ENCODE measurements at regions not wholly inside any gene's neighbourhood (a gene's known extent, or its start where the extent isn't known, plus 50 kb on each side); places are given as distances from the start of the nearest gene placed in this dataset.
A peak's percentile ranks its signal among the peaks of the same experiment; 100 is the strongest.
"Not testable (repeated sequence)": the region's sequence is repeated elsewhere in the genome, so short reads cannot be mapped to it uniquely, and the experiment has no call there.

GRCh38 chr13:38415233-38415632, 65.6 kb downstream of the UFM1 start:
- ATAC-seq, result peak; percentile 33

GRCh38 chr13:38417241-38417640, 67.6 kb downstream of the UFM1 start:
- ATAC-seq, result no peak

- peak; percentile 73 for ATAC-seq
Measured at GRCh38 chr13:38417727-38418126, 68.1 kb downstream of the UFM1 start.

- ATAC-seq, result no peak
Measured at GRCh38 chr13:38418286-38418685, 68.6 kb downstream of the UFM1 start.

- ATAC-seq, result no peak
Measured at GRCh38 chr13:38419312-38419873, 69.7 kb downstream of the UFM1 start.

- ATAC-seq, result no peak
Measured at GRCh38 chr13:38421590-38422560, 72.2 kb downstream of the UFM1 start.

GRCh38 chr13:38429916-38430315, 80.3 kb downstream of the UFM1 start:
- ATAC-seq, result no peak

- no peak for ATAC-seq
Measured at GRCh38 chr13:38430796-38431195, 81.1 kb downstream of the UFM1 start.

GRCh38 chr13:38440666-38441065, 91.0 kb downstream of the UFM1 start:
- ATAC-seq, result no peak

- ATAC-seq, result no peak
Measured at GRCh38 chr13:38444904-38445303, 95.3 kb downstream of the UFM1 start.

- no peak for ATAC-seq
Measured at GRCh38 chr13:38452656-38453055, 103.0 kb downstream of the UFM1 start.

- no peak for ATAC-seq
Measured at GRCh38 chr13:38462605-38463004, 113.0 kb downstream of the UFM1 start.

GRCh38 chr13:38463048-38463447, 113.4 kb downstream of the UFM1 start:
- ATAC-seq, result no peak

GRCh38 chr13:38472411-38472810, 122.8 kb downstream of the UFM1 start:
- not testable (repeated sequence) for ATAC-seq

- ATAC-seq, result no peak
Measured at GRCh38 chr13:38473305-38473704, 123.7 kb downstream of the UFM1 start.

- ATAC-seq, result no peak
Measured at GRCh38 chr13:38477676-38478075, 128.0 kb downstream of the UFM1 start.

GRCh38 chr13:38483623-38484022, 134.0 kb downstream of the UFM1 start:
- ATAC-seq, result no peak

GRCh38 chr13:38490657-38491056, 141.0 kb downstream of the UFM1 start:
- no peak for ATAC-seq

- no peak for ATAC-seq
Measured at GRCh38 chr13:38494445-38494844, 144.8 kb downstream of the UFM1 start.

- no peak for ATAC-seq
Measured at GRCh38 chr13:38496917-38497316, 147.3 kb downstream of the UFM1 start.

GRCh38 chr13:38498271-38498670, 148.6 kb downstream of the UFM1 start:
- no peak for ATAC-seq

GRCh38 chr13:38514575-38514974, 164.9 kb downstream of the UFM1 start:
- no peak for ATAC-seq

- ATAC-seq, result no peak
Measured at GRCh38 chr13:38518328-38518727, 168.5 kb upstream of the FREM2 start.

- no peak for ATAC-seq
Measured at GRCh38 chr13:38519229-38519911, 167.5 kb upstream of the FREM2 start.

Data from esophagus mucosa (tissue), 1 donor.